ENCODE measurements at regions not wholly inside any gene's neighbourhood (a gene's known extent, or its start where the extent isn't known, plus 50 kb on each side); places are given as distances from the start of the nearest gene placed in this dataset.
"Not testable (repeated sequence)": the region's sequence is repeated elsewhere in the genome, so short reads cannot be mapped to it uniquely, and the experiment has no call there.

GRCh38 chrX:131219271-131219670, 69.8 kb downstream of the IGSF1 start:
- no peak for DNase-seq (ENCODE audit: low spot score)

GRCh38 chrX:131217989-131218388, 71.1 kb downstream of the IGSF1 start:
- DNase-seq (ENCODE audit: low spot score): no peak

DNA sequence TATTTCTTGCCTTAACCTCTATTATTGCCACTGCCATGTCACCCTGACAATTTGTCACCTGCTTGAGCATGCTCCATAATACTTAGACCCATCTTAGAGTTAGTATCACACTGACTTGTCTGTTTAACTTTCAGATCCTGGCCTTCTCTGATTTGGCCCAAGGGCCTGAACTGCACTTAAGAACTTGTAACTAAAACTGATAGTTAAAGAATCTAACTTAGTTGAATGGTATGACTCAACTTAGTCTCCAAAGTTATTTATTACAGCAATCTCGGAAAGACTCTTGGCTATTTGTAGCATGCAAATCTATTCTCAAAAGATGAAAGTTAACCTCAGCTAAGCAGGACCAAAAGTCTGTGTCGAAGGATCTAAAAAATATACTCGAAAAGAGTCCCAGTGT, 72.3 kb downstream of the IGSF1 start:
- no peak for DNase-seq (ENCODE audit: low spot score)

GRCh38 chrX:131213400-131213799, 75.7 kb downstream of the IGSF1 start:
- no peak for DNase-seq (ENCODE audit: low spot score)

- DNase-seq (ENCODE audit: low spot score): no peak
Measured at GRCh38 chrX:131202766-131203165, 86.3 kb downstream of the IGSF1 start.

DNA sequence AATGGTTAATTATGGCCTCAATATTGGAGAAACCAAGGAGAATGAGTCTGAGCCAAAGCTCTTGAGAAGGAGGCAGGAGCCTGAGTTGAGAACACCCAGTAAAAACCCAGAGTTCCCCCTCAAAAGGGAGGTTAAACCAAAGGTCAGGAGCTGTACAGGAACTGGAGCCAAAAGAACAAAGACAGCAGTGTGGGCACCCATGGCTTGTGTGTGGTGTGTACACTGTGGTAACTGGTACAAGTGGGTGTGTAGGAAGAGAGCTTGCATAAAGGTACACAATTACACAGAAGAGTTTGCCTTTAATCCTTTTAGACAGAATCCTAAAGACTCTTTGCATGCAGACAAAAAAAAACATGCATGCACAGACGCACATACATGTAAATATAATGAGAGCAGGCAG, 87.1 kb downstream of the IGSF1 start:
- peak; percentile 3 for DNase-seq (ENCODE audit: low spot score)

GRCh38 chrX:131199091-131199490, 90.0 kb downstream of the IGSF1 start:
- DNase-seq (ENCODE audit: low spot score): no peak

DNA sequence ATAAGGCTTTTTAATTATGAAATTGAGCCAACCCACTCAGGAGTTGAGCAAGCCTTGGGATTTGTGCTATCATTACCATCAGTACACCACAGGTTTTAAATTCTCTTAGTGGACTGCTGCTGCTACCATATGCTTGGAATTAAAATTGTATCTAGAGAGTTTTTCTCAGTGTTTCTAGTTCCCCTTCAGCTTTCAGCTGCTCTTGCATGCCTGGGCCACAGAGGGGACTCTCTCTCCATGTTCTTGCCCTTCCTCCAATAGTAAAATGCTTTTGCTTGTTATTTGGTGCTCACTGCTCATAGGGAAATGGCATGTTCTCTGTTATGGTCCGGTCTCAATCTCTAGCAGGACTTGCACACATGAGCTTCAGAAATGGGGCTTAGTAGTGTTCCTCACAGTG, 101.9 kb downstream of the IGSF1 start:
- no peak for DNase-seq (ENCODE audit: low spot score)

DNA sequence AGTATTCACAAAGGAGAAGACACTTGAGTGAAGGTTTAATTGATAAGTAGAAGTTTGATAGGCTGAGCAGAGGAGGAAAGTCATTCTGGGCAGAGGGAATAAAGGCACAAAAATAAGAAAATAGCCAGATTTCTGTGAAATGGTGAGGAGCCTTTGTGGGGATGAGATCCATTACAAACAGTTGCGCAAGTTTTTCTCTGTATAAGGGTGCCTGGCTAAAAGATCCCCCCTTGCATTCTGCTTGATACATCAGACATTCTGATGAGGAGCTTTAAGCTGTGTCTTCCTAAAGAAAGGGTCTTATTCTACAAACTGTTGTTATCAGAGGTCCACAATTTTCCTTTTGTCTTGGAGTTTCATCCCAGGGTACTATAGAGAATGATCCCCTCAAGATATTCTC, 112.0 kb downstream of the ARHGAP36 start:
- DNase-seq (ENCODE audit: low spot score): no peak

DNA sequence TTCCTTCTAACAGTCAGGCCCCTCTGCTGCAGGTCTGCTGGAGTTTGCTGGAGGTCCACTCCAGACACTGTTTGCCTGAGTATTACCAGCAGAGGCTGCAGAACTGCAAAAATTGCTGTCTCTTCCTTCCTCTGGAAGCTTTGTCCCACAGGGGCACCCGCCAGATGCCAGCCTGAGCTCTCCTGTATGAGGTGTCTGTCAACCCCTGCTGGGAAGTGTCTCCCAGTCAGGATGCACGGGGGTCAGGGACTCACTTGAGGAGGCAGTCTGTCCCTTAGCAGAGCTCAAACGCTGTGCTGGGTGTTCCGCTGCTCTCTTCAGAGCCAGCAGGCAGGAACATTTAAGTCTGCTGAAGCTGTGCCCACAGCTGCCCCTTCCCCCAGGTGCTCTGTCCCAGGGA, 105.5 kb downstream of the ARHGAP36 start:
- not testable (repeated sequence) for DNase-seq (ENCODE audit: low spot score)

GRCh38 chrX:131157656-131158055, 99.5 kb downstream of the ARHGAP36 start:
- DNase-seq (ENCODE audit: low spot score): not testable (repeated sequence)

GRCh38 chrX:131146702-131147101, 88.6 kb downstream of the ARHGAP36 start:
- no peak for DNase-seq (ENCODE audit: low spot score)
